ENCODE measurements at regions not wholly inside any gene's neighbourhood (a gene's known extent, or its start where the extent isn't known, plus 50 kb on each side); places are given as distances from the start of the nearest gene placed in this dataset.

- TF ChIP-seq CTCF (IDR thresholded peaks at IDR 0.05) (no peak), ZFX (IDR thresholded peaks at IDR 0.05; ENCODE audit: borderline replicate concordance) (no peak)
Observed at GRCh38 chr10:85265121-85265520, 936.7 kb downstream of the CCSER2 start.

Data from 22Rv1 (cell line).